ENCODE measurements at regions not wholly inside any gene's neighbourhood (a gene's known extent, or its start where the extent isn't known, plus 50 kb on each side); places are given as distances from the start of the nearest gene placed in this dataset.

DNA sequence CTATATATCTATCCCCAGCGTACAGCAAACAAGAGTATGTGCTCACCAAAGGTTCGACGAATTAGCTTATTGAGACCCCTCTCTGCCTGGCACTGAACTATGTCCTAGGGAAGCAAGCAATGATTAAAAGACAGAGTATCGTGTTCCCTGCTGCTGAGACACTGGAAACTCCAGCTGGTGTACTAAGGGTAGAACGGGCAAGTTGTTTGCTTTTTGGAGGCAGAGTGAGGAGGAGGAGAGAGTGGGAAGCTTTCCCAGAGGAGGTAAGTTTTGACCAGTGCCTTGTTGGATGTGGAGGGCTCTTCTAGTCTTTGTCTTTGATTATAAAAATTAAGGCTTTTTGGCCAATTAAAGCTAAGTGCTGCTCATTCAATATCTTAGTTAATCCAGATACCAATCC, 61.7 kb downstream of the PJA1 start:
- TF ChIP-seq, protein P1, sequence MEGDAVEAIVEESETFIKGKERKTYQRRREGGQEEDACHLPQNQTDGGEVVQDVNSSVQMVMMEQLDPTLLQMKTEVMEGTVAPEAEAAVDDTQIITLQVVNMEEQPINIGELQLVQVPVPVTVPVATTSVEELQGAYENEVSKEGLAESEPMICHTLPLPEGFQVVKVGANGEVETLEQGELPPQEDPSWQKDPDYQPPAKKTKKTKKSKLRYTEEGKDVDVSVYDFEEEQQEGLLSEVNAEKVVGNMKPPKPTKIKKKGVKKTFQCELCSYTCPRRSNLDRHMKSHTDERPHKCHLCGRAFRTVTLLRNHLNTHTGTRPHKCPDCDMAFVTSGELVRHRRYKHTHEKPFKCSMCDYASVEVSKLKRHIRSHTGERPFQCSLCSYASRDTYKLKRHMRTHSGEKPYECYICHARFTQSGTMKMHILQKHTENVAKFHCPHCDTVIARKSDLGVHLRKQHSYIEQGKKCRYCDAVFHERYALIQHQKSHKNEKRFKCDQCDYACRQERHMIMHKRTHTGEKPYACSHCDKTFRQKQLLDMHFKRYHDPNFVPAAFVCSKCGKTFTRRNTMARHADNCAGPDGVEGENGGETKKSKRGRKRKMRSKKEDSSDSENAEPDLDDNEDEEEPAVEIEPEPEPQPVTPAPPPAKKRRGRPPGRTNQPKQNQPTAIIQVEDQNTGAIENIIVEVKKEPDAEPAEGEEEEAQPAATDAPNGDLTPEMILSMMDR (IDR thresholded peaks at IDR 0.05) = no peak
- TF ChIP-seq POLR2A (IDR thresholded peaks at IDR 0.05) = no peak
